Stimulated activated naive CD4-positive, alpha-beta T cell (primary cell): ENCODE measurements at regions not wholly inside any gene's neighbourhood (a gene's known extent, or its start where the extent isn't known, plus 50 kb on each side); places are given as distances from the start of the nearest gene placed in this dataset.
"Not testable (repeated sequence)": the region's sequence is repeated elsewhere in the genome, so short reads cannot be mapped to it uniquely, and the experiment has no call there.

Experiments used
- DNase-seq, 6 experiments: peaks; one replicate each; lab custom pipeline; 2025; lab: John Stamatoyannopoulos, UW

- no peak for DNase-seq
Measured at GRCh38 chr20:19114410-19114809, 98.0 kb upstream of the SLC24A3 start.

DNA sequence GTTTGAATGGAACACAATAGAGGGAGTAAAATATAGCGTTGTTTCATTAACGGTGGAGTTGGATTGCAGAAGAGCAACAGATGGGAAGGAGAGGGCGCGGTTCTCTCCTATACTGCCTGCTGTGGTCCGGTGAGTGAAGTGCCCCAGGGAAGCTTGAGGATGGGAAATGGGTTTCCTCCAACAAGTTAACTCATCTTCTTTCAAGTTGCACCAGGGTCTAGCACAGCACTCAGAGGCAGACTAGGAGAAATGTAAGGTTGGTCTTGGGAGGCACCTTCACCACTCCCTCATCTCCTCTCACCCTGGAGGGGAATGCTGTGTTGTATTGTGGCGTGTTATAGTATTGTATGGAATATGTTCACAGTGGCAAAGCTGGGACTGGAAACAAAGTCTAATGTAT is 96.9 kb upstream of the SLC24A3 start:
- no peak for DNase-seq

DNA sequence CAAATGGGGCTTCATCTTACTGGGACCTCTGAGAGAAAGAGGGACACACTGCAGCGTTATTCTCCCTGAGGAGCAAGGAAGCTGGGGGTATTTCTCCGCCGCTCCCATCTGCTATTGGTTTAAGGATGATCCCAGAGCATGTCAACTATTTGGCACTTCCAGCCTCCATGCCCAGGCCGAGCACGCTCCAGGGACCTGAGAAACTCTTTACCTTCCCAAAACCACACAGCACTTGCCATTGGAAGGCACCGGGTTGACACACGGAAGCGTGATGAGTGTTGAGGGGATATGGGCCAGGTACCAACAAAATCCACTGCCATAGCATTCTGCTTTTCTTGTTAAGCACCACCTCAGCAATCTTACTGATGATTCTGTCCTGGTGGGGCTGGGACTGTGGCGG is 92.4 kb upstream of the SLC24A3 start:
- DNase-seq: no peak

DNA sequence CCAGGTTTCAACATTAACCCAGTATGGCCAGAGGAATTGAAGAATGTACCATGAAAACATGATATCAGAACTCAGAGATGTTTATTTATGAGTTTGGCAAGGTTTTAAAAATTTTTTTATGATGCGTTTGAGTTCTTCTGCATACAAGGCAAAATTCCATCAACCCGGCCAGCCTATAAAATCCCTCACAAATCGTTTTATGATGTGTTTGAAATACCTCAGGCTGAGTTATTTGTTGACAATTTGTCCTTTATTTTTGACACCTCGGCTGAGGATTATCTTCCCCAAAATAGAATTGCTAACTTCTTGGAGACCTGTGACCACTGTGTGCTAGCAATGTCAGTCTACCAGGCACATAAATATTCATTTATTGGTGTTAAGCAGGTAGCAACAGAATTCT is 91.9 kb upstream of the SLC24A3 start:
- DNase-seq: no peak

DNA sequence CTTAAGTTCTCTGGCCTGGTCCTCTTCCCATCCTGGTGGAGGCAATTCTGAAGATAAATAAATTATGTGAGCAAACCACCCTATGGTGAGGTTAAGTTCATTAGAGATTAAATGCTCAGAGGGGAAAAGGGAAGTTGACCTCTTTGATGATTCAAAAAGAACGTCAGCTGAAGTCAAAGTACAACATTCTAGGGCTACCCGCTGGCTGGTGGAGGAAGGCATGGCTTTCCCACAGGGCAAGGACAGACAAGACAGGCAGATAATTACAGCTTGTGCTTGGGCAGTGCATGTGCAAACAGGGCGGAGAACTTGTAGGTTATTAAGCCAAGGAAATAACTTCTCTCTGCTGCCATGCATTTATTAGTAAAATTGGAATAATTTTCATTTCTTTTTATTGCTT is 91.0 kb upstream of the SLC24A3 start:
- no peak for DNase-seq

DNA sequence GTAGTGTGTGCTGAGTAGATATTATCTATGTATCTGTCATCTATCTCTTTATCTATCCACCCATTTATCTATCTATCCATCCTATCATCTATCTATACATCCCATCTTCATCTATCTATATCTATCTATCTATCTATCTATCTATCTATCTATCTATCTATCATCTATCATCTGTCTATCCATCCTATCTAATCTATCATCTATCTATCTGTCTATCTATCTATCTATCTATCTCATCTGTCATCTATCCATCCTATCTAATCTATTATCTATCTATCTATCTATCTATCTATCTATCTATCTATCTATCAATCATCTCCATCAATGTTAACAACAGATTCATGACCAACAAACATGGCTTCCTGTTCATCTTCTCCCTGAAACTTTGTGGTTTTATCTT is 90.5 kb upstream of the SLC24A3 start:
- no peak for DNase-seq

DNA sequence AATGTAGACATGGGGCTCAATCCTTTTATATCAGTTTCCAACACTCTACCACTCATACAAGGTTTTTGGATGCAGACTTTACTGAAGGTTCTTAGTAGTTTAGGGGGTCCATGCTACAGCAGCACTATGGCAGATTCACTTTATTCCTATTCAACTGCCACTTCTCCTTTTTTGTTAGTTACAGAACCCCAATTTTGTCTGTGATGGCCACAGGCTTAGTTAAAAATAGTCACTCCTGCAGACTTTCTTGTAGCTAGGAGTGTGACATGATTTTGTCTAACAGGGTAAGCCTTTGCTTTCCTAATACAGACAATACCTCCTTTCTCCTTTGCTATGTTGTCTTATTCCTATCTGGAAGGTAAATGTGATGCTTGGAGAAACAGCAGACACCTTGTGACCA is 90.0 kb upstream of the SLC24A3 start:
- no peak for DNase-seq

- no peak for DNase-seq
Measured at GRCh38 chr20:19125508-19125907, 86.9 kb upstream of the SLC24A3 start.

- no peak for DNase-seq
Measured at GRCh38 chr20:19129306-19129705, 83.1 kb upstream of the SLC24A3 start.

GRCh38 chr20:19129976-19130612 is 82.3 kb upstream of the SLC24A3 start:
- DNase-seq: no peak

DNA sequence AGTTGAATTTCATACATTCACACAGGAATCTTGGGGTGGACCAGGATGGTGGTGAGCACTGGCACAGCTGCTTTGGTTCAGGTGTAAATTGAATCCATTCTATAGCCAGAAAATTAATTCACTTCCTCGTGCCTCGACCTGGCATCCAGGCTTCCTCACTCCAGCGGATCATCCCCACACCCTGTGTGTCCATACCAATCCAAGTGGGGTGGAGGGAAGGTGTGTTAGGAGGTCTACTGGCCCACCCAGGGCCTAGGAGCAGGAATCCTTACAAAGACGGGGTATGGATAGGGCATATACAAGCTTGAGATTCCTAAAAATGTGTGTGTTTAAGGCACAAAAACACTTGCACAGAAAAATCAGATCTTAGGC is 81.8 kb upstream of the SLC24A3 start:
- no peak for DNase-seq

DNA sequence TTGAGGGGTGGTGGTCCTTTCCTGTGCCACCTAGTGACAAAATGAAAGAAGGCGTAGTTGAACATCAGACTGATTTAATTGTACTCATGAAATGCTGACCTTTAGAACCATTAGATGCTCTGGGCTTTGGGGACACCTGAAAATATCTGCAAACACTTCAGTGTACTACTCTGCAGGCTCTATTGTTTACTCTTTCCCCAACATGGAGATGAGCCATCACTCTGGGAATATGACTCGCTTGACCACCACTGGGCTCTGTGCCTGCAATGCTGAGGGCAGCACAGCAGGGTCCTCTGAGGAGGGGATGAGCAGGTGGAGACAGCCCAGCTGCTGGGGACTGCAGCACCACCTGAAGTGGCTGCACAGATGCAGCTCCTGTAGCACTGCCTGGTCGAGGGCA is 74.8 kb upstream of the SLC24A3 start:
- DNase-seq: no peak

DNA sequence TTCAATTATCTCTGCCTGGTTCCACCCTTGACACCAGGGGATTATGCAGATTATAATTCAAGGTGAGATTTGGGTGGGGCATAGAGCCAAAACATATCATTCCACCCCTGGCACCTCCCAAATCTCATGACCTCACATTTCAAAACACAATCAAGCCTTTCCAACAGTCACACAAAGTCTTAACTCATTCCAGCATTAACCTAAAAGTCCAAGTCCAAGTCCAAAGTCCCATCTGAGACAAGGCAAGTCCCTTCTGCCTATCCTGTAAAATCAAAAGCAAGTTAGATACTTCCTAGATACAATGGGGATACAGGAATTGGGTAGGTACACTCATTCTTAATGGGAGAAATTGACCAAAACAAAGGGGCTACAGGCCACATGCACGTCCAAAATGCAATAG is 73.7 kb upstream of the SLC24A3 start:
- DNase-seq: no peak

GRCh38 chr20:19139584-19139983 is 72.9 kb upstream of the SLC24A3 start:
- not testable (repeated sequence) for DNase-seq

GRCh38 chr20:19141998-19142397 is 70.4 kb upstream of the SLC24A3 start:
- DNase-seq: no peak

GRCh38 chr20:19143890-19144289 is 68.6 kb upstream of the SLC24A3 start:
- no peak for DNase-seq

- DNase-seq: no peak
Measured at GRCh38 chr20:19161336-19161735, 51.1 kb upstream of the SLC24A3 start.
